ENCODE measurements at regions not wholly inside any gene's neighbourhood (a gene's known extent, or its start where the extent isn't known, plus 50 kb on each side); places are given as distances from the start of the nearest gene placed in this dataset.
"Not testable (repeated sequence)": the region's sequence is repeated elsewhere in the genome, so short reads cannot be mapped to it uniquely, and the experiment has no call there.

- no peak for DNase-seq
These were observed 318.5 kb downstream of the JRKL start for GRCh38 chr11:96708219-96708878.

- DNase-seq = no peak
These were observed 323.5 kb downstream of the JRKL start for GRCh38 chr11:96713301-96713700.

- no peak for DNase-seq
These were observed 324.9 kb downstream of the JRKL start for GRCh38 chr11:96714689-96715088.

- DNase-seq = no peak
These were observed 325.4 kb downstream of the JRKL start for GRCh38 chr11:96715208-96715607.

DNA sequence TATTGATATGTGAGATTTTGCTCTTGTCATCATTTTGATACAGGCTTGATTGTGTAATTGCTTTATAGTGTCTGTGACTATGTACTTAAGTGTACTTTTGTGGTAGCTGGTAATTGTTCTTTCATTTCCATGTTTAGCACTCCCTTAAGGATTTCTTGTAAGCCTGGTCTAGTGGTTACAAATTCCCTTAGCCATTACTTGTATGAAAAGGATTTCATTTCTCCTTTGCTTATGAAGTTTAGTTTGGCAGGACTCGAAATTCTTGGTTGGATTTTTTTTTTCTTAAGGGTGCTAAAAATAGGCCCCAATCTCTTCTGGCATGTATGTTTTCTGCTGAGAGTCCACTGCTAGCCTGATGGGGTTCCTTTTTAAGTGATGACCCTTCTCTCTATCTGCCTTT, 346.8 kb downstream of the JRKL start:
- DNase-seq = peak; percentile 4

DNA sequence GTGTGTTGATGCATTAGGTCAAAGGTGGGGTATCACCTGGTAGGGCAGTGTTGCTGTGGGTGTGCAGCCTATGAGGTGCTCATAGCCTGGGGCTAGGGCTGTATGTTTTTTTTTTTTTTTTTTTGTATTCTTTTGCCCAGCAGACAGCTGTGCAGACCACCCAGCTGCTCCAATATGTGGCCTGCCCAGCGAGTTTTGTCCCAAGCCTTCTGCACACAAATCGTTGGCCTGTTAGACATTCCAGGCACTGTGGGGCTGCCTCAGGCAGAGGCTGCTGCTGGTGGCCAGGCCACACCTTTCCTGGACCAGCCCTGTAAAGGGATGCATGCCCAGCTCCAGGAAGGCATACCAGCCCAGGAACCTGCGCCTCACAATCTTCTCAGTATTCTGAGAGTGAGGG, 348.5 kb downstream of the JRKL start:
- no peak for DNase-seq

DNA sequence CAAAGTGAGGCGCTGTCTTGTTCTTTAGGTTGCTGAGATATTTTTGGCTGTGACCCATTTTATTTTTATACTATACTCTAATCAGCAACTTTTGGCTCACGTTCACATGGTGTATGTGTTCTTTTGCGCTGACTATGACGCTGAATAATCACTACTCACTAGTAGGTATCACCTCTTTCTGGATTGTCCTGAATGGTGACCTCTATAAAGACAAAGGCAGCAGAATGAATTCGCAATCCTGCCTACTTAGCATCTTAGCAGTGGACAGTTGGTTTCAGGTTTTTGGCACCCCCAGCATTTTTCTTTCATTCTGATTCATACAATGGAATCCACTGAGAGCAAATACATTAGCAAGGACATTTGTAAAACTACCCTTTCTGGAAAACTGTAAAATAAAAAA, 351.3 kb downstream of the JRKL start:
- DNase-seq = peak; percentile 83

DNA sequence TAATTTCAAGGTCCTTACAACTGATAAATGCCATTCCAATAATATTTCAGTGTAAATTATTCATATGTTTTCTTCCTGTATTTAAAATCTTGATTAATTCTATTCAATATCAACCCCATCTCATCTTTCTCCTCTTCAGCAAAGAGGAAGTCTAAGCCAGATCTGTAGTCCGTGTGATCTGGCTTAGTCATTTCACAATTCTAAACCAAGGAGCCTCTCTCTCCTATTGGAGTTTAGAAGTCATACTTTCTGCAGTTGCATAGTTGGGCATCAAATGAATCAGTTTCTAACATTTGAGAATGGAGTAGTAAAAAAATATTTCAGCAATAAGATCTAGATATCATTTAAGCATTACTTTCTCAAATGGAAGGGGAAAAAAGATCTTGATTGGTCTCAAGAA, 354.9 kb downstream of the JRKL start:
- DNase-seq = no peak

GRCh38 chr11:96748639-96749370, 359.0 kb downstream of the JRKL start:
- DNase-seq = no peak

- not testable (repeated sequence) for DNase-seq
These were observed 362.0 kb downstream of the JRKL start for GRCh38 chr11:96751807-96752206.

GRCh38 chr11:96752221-96752620, 362.4 kb downstream of the JRKL start:
- DNase-seq = no peak

GRCh38 chr11:96753997-96754396, 364.2 kb downstream of the JRKL start:
- DNase-seq = no peak

DNA sequence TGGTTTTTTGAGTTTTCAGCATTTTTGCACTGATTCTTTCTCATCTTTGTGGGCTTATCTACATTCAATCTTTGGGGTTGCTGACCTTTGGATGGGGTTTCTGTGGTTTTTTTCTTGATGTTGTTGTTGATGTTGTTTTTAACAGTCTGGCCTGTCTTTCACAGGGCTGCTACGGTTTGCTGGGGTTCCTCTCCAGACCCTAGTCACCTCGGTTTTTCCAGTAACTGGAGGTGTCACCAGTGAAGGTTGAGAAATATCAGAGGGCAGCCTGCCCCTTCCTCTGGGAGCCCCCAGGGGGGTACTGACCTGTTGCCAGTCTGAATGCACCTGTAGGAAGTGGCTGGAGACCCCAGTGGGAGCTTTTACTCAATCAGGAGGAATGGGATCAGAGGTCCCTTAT, 365.4 kb downstream of the JRKL start:
- DNase-seq = no peak

- no peak for DNase-seq
These were observed 365.9 kb downstream of the JRKL start for GRCh38 chr11:96755752-96756151.

DNA sequence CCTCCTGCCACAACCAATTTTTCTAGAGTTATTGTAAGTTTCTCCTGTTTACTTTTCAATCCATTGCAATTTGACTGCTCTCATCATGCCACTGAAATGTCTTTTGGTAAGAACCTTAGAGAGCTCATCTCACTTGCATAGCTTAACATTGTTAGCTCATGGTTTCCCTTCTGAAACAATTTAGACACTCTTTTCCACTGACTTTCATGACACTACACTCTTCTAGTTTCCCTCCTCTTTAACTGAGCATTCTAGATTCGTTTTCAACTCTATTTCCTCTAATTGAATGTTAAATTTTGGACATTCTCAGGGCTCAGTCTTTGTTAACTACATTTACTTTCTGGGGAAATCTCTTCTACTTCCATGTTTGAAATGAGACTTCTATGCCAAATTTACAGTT, 369.1 kb downstream of the JRKL start:
- DNase-seq = no peak

- no peak for DNase-seq
These were observed 370.5 kb downstream of the JRKL start for GRCh38 chr11:96760306-96760705.

- no peak for DNase-seq
These were observed 371.0 kb downstream of the JRKL start for GRCh38 chr11:96760815-96761214.

DNA sequence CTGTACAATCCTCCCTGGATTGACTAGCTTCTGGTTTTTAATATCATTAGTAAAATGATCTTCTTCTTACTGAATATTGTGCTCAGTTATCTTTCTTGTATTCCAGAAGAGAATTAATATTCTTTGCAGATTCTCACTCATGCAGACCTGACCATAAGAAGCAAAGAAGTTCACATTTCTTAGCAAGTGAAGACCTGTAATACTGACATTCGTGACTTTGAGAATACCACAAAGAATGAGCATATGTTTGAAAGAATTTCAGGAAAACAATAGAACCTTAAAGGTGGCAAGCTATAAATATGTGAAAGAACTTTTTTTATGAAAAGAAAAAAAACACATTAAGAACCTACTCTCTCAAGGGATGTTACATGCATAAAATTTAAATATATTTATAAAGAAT, 371.6 kb downstream of the JRKL start:
- no peak for DNase-seq

- DNase-seq = no peak
These were observed 373.4 kb downstream of the JRKL start for GRCh38 chr11:96763244-96763643.

DNA sequence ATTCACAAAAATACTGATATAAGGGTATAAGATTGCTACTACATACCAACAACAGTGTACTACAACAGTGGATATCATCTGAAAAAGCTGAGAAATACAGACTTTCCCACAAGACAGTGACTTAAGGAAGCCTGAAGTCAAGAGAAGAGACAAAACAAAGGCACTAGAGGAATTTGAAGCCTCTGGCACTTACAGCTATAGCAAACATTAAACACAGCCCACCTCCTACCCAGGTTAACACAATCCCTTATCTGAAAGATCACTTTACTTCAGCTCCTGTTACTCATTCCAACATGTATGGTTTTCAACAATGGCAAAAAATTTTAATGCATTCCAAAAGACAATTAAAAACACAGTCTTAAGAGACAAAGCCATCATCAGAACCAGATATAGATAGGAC, 388.5 kb downstream of the JRKL start:
- no peak for DNase-seq

DNA sequence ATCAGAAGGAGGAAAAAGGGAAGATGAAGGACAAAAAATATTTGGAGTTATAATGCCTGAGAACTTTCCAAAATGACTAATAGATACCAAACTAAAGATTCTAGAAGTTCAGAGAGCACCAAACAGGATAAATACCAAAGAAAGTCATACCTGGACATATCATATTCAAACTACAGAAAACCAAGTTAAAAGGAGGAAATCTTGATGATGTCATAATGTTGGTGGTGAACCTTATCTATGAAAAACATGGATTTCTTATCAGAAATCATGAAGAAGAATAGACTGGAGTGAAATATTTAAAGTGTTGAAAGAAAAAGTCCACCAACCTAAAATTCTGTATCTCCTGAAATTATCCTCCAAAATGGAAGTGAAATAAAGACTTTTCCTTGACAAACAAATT, 389.2 kb downstream of the JRKL start:
- DNase-seq = no peak

DNA sequence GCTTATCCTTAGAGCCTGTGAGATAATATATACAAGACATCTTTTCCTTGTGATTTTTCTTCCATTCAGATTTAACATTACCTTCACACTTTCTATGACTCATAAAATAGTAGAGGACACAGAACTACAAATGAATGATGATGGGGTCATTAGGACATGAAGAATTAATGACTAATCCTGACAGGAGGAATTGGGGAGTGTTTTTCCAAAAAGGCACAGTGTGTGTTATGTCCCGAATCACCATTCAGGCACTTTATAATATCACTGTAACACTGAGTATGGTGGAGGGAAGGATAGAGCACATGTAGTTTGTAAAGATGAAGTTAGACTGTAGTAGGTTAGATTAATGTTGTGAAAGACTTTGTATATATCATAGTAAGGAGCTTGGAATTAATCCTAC, 391.3 kb downstream of the JRKL start:
- no peak for DNase-seq

GRCh38 chr11:96782632-96783031, 392.8 kb downstream of the JRKL start:
- no peak for DNase-seq

DNA sequence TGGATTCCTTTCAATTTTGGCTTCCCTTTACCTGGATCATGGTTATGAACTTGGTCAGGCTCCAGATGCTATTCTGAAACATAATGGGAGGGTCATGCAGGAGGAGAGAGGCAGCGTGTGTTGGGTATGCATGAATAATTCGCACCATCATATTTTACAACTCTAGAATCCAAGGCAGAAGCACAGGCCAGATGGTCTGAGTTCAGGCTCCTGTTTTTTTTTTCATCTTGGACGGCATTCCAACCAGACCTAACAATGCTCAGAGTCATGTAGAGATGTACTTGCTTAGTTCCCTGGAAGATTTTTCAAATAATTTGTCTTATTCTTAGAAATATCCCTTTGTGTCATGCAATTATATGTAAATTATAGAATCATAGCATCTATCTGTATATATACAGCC, 393.5 kb downstream of the JRKL start:
- DNase-seq = no peak

- DNase-seq = no peak
These were observed 395.3 kb downstream of the JRKL start for GRCh38 chr11:96785073-96785472.
